ENCODE measurements at regions not wholly inside any gene's neighbourhood (a gene's known extent, or its start where the extent isn't known, plus 50 kb on each side); places are given as distances from the start of the nearest gene placed in this dataset.

DNA sequence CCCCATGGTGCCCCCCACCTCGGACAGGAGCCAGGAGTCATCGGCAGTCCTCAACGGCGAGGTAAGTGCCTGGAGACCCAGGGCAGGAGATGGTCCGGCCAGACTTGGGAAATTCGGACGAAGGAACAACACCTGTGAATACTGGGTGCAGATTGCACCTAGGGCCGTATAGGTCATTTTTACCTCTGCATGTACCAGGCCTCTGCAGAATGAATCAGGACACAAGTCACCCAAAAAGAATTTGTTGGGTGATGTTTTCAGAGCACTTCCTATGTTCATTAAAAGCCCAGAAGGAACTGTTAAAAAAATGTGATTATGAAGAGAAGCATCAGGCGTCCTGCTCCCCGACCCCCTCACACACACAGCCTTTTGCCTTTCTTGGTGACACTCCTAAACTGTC is 93.9 kb downstream of the C11orf91 start:
- no peaks in the 10 kb centered on the region for H3K36me3 ChIP-seq (ENCODE audit: low read length)
- H3K9me3 ChIP-seq (ENCODE audit: insufficient read depth, low read length), result no peaks in the 10 kb centered on the region
- H2AFZ ChIP-seq (ENCODE audit: low read depth, low read length, severe bottlenecking), result no peak overlapping the region
- no peaks in the 10 kb centered on the region for H3K27me3 ChIP-seq (ENCODE audit: low read length)
- no peaks in the 10 kb centered on the region for H3F3A ChIP-seq (ENCODE audit: insufficient read depth)
- no peaks in the 10 kb centered on the region for H3K79me2 ChIP-seq (ENCODE audit: insufficient read depth, low read length)
- no peak overlapping the region for H3K4me3 ChIP-seq (ENCODE audit: insufficient read depth, low read length, poor library complexity, severe bottlenecking)
- no peaks in the 10 kb centered on the region for H4K20me1 ChIP-seq (ENCODE audit: low read depth, low read length)
- no peak for TF ChIP-seq EZH2phosphoT487 (conservative IDR thresholded peaks at IDR 0.05; ENCODE audit: low read length)
- no peak overlapping the region for H3K9ac ChIP-seq (ENCODE audit: low read length)
- H3K9me2 ChIP-seq (replicated peaks; ENCODE audit: insufficient read depth, low read length), result no peaks in the 10 kb centered on the region
- H3K4me2 ChIP-seq (ENCODE audit: low read depth, low read length, poor library complexity, severe bottlenecking), result no peak overlapping the region
- H3K27ac ChIP-seq (ENCODE audit: low read depth, low read length), result no peak overlapping the region

DNA sequence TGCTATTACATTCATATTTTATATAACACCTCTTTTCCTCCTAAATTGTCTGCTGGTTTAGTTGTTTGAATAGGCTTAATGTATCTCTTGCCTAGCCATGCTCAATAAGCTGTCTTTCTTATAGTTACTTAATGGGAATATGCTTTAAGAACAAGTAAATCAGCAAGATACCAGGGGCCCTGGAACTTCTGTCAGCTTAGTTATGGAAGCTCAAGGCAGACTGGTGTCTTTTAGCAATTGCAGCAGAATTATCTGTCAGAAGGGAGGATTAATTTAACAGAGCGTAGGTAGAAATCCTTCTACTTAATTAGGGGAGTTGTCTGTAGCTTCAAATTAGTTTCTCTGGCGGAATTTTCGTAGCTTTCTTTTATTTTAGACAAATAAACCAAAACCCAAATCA is 94.9 kb downstream of the C11orf91 start:
- Histone ChIP-seq H3K9me2 (replicated peaks; ENCODE audit: insufficient read depth, low read length) (no peaks in the 10 kb centered on the region), H3K9me3 (ENCODE audit: insufficient read depth, low read length) (no peaks in the 10 kb centered on the region), H3F3A (ENCODE audit: insufficient read depth) (no peaks in the 10 kb centered on the region), H4K20me1 (ENCODE audit: low read depth, low read length) (no peaks in the 10 kb centered on the region), H3K4me2 (ENCODE audit: low read depth, low read length, poor library complexity, severe bottlenecking) (no peak overlapping the region), H3K36me3 (ENCODE audit: low read length) (no peaks in the 10 kb centered on the region), H3K27ac (ENCODE audit: low read depth, low read length) (no peak overlapping the region), H3K27me3 (ENCODE audit: low read length) (no peaks in the 10 kb centered on the region), H2AFZ (ENCODE audit: low read depth, low read length, severe bottlenecking) (no peak overlapping the region), H3K9ac (ENCODE audit: low read length) (no peak overlapping the region), H3K4me3 (ENCODE audit: insufficient read depth, low read length, poor library complexity, severe bottlenecking) (no peak overlapping the region), H3K79me2 (ENCODE audit: insufficient read depth, low read length) (no peaks in the 10 kb centered on the region)
- TF ChIP-seq, protein P1, sequence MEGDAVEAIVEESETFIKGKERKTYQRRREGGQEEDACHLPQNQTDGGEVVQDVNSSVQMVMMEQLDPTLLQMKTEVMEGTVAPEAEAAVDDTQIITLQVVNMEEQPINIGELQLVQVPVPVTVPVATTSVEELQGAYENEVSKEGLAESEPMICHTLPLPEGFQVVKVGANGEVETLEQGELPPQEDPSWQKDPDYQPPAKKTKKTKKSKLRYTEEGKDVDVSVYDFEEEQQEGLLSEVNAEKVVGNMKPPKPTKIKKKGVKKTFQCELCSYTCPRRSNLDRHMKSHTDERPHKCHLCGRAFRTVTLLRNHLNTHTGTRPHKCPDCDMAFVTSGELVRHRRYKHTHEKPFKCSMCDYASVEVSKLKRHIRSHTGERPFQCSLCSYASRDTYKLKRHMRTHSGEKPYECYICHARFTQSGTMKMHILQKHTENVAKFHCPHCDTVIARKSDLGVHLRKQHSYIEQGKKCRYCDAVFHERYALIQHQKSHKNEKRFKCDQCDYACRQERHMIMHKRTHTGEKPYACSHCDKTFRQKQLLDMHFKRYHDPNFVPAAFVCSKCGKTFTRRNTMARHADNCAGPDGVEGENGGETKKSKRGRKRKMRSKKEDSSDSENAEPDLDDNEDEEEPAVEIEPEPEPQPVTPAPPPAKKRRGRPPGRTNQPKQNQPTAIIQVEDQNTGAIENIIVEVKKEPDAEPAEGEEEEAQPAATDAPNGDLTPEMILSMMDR (IDR thresholded peaks at IDR 0.05; ENCODE audit: insufficient read depth, low read length, poor library complexity, severe bottlenecking), result no peak
- no peak for TF ChIP-seq EZH2phosphoT487 (conservative IDR thresholded peaks at IDR 0.05; ENCODE audit: low read length)

DNA sequence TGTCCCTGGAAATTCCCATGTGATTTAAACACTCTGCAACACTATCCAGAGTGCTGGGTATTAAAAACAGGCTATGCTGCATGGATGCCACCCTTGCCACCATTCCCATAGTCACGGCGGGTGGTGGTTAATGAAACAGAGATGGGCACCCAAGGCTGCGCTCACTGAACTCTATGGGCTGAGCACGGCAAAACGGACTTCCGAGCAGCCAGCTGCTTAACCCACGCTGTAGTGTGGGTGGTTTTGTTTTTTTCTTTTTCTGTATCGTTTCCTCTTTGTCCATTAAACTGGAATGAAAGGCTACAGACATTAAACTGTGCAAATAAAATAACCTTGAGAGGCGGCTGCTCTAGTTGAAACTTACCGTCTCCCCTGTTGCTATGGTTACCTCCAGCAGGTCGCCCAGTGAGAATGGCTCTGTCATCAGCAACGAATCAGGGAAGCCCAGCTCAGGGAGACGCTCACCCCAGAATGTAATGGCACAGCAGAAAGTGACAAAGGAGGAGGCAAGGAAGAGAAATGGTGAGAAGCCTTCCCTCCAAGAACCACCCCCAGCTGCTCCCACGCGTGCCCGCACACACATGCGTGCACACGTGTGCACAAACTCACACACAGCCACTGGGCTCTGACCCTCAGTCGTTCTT is 102.1 kb downstream of the C11orf91 start:
- H3K27me3 ChIP-seq (ENCODE audit: low read length), result no peaks in the 10 kb centered on the region
- H3K27ac ChIP-seq (ENCODE audit: low read depth, low read length), result no peak overlapping the region
- H3K79me2 ChIP-seq (ENCODE audit: insufficient read depth, low read length), result no peaks in the 10 kb centered on the region
- no peaks in the 10 kb centered on the region for H3K9me2 ChIP-seq (replicated peaks; ENCODE audit: insufficient read depth, low read length)
- H3K9me3 ChIP-seq (ENCODE audit: insufficient read depth, low read length), result no peaks in the 10 kb centered on the region
- H2AFZ ChIP-seq (ENCODE audit: low read depth, low read length, severe bottlenecking), result no peak overlapping the region
- no peaks in the 10 kb centered on the region for H3F3A ChIP-seq (ENCODE audit: insufficient read depth)
- H3K36me3 ChIP-seq (ENCODE audit: low read length), result no peaks in the 10 kb centered on the region
- H3K4me3 ChIP-seq (ENCODE audit: insufficient read depth, low read length, poor library complexity, severe bottlenecking), result no peak overlapping the region
- H3K4me2 ChIP-seq (ENCODE audit: low read depth, low read length, poor library complexity, severe bottlenecking), result no peak overlapping the region
- no peak overlapping the region for H3K9ac ChIP-seq (ENCODE audit: low read length)
- TF ChIP-seq, protein P1 (IDR thresholded peaks at IDR 0.05; ENCODE audit: insufficient read depth, low read length, poor library complexity, severe bottlenecking), result no peak
- no peak for TF ChIP-seq EZH2phosphoT487 (conservative IDR thresholded peaks at IDR 0.05; ENCODE audit: low read length)
- no peaks in the 10 kb centered on the region for H4K20me1 ChIP-seq (ENCODE audit: low read depth, low read length)

DNA sequence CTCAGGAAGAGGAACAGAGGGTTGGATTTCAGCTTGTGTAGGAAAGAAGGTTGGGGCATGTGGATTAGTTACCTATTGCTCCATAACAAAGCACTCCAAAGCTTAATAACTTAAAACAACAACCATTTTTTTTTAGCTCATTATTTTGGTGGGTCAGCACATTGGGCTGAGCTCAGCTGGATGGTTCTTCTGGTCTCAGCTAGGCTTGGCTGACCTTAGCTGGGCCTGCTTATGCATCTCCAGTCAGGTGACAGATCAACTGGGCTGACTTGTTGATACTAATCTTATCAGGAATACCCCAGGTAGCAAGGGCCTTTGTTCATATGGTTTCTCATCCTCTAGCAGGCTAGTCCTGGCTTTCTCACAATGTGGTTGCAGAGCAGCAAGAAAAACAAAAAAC is 106.4 kb downstream of the C11orf91 start:
- Histone ChIP-seq H3K9me2 (replicated peaks; ENCODE audit: insufficient read depth, low read length) (no peaks in the 10 kb centered on the region), H3K79me2 (ENCODE audit: insufficient read depth, low read length) (no peaks in the 10 kb centered on the region), H4K20me1 (ENCODE audit: low read depth, low read length) (no peaks in the 10 kb centered on the region), H3F3A (ENCODE audit: insufficient read depth) (no peaks in the 10 kb centered on the region), H3K9ac (ENCODE audit: low read length) (no peak overlapping the region), H3K27me3 (ENCODE audit: low read length) (no peaks in the 10 kb centered on the region), H3K4me3 (ENCODE audit: insufficient read depth, low read length, poor library complexity, severe bottlenecking) (no peak overlapping the region), H3K4me2 (ENCODE audit: low read depth, low read length, poor library complexity, severe bottlenecking) (no peak overlapping the region), H3K9me3 (ENCODE audit: insufficient read depth, low read length) (no peaks in the 10 kb centered on the region), H3K36me3 (ENCODE audit: low read length) (no peaks in the 10 kb centered on the region), H2AFZ (ENCODE audit: low read depth, low read length, severe bottlenecking) (no peak overlapping the region), H3K27ac (ENCODE audit: low read depth, low read length) (no peak overlapping the region)
- no peak for TF ChIP-seq EZH2phosphoT487 (conservative IDR thresholded peaks at IDR 0.05; ENCODE audit: low read length)
- TF ChIP-seq, protein P1 (IDR thresholded peaks at IDR 0.05; ENCODE audit: insufficient read depth, low read length, poor library complexity, severe bottlenecking), result no peak
